Fibroblast of pulmonary artery (primary cell): ENCODE measurements at regions not wholly inside any gene's neighbourhood (a gene's known extent, or its start where the extent isn't known, plus 50 kb on each side); places are given as distances from the start of the nearest gene placed in this dataset.

Experiments
- DNase-seq: peaks from one replicate; pipeline ENCODE4 v3.0.0-alpha.2; 2010; ENCODE audit warnings: low read depth
- H3K4me3 ChIP-seq: replicated peaks from 2 replicates; pipeline ENCODE4 v1.5.1; 2011; ENCODE audit warnings: low read depth, mild to moderate bottlenecking, control low read depth, low read length, moderate library complexity
- CTCF ChIP-seq: IDR thresholded peaks from 2 replicates; pipeline ENCODE4 v1.5.1; 2011; ENCODE audit warnings: mild to moderate bottlenecking, control low read depth, low read length, inconsistent platforms; ENCODE audit errors: missing control alignments

- DNase-seq, result no peak
- no peak overlapping the region for H3K4me3 ChIP-seq
- TF ChIP-seq CTCF, result no peak
These were observed 731.3 kb downstream of the UQCRFS1 start for GRCh38 chr19:28481674-28482073.

DNA sequence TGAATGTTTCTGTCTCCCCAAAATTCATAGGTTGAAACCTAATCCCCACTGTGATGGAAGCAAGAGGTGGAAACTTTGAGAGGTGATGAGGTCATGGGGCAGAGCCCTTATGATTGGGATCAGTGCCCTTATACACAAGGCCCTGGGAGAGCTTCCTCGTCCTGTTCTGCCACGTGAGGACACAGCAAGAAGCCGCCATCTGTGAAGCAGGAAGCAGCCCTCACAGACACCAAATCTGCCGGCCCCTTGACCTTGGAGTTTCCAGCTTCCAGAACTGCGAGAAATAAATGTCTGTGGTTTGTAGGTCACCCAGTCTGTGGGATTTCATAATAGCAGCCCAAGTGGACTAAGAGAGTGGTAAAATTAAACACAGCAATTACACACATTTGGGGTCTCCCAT, 737.4 kb downstream of the UQCRFS1 start:
- DNase-seq, result no peak
- no peak for TF ChIP-seq CTCF
- H3K4me3 ChIP-seq, result no peak overlapping the region

- TF ChIP-seq CTCF, result no peak
- H3K4me3 ChIP-seq, result no peak overlapping the region
- no peak for DNase-seq
These were observed 740.1 kb downstream of the UQCRFS1 start for GRCh38 chr19:28472843-28473242.

- no peak overlapping the region for H3K4me3 ChIP-seq
- TF ChIP-seq CTCF, result no peak
- no peak for DNase-seq
These were observed 741.0 kb downstream of the UQCRFS1 start for GRCh38 chr19:28471731-28472510.

DNA sequence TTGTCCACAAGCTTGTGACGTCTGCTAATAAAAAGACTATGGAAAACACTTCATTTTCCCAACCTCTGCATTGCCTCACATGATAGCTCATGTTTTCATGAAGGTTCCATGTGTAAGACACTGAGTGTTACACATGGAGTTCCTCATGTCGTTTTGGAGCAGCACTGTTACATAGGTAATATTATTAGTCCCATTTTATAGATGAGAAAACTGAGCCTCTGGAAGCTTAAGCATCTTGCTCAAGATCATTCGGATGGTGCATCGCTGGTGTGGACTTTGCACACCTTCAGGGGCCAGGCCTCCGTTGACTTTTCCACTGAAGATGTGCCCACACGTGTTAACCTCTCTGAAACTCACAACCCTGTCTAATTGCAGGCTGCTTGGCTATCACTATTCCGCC, 743.4 kb downstream of the UQCRFS1 start:
- H3K4me3 ChIP-seq, result no peak overlapping the region
- no peak for TF ChIP-seq CTCF
- no peak for DNase-seq

DNA sequence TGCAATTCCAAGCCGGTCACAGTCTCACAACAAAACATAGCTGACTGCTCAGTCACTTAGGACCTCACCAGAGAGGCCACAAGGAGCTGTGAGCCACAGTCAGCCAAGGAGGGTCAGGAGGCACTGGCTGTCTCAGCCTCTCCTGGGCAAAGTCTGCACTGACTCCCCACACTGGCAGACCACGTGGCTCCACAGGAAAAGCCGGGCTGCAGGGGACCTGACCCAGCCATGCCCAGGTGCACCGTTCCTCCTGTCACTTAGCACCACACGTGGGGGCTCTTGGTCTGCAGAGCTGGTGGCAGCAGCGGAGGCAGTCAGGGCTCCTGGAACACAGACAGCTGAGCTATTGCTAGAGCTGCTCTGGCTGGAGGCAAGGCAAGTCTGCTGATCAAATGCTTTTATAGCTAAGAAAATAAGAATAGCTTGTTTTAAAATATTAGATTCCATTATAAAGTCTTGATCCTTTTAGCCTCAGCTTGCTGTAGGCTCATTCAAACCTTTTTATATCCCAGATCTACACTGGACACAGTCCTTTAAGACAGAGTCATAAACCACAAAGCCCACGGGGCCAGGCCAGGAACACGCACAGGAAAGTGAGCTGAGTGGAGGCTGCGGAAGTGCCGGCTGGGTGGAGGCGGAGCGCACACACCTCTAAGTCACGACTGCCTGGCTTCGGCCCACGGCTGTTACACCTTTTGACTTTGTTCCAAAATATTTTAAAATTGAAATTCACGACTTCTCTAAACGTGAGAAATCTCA, 744.1 kb downstream of the UQCRFS1 start:
- peak; percentile 25 for DNase-seq
- H3K4me3 ChIP-seq, result no peak overlapping the region
- no peak for TF ChIP-seq CTCF
